Fibroblast of skin of left biceps (primary cell): ENCODE measurements at regions not wholly inside any gene's neighbourhood (a gene's known extent, or its start where the extent isn't known, plus 50 kb on each side); places are given as distances from the start of the nearest gene placed in this dataset.

Experiments used
- DNase-seq, 2 experiments: peaks; one replicate each; pipeline ENCODE4 v3.0.0-alpha.2; 2013; ENCODE audit warnings: low read depth in 2 of 2

- no peak for DNase-seq
These were observed 335.3 kb downstream of the MAF start for GRCh38 chr16:79265196-79265595.

GRCh38 chr16:79264237-79265109 lies 336.1 kb downstream of the MAF start:
- no peak for DNase-seq

- DNase-seq, result no peak
These were observed 337.1 kb downstream of the MAF start for GRCh38 chr16:79263425-79263824.
